GM12891 (cell line): ENCODE measurements at regions not wholly inside any gene's neighbourhood (a gene's known extent, or its start where the extent isn't known, plus 50 kb on each side); places are given as distances from the start of the nearest gene placed in this dataset.

Experiments
- POLR2A ChIP-seq: IDR thresholded peaks from 2 replicates; pipeline ENCODE4 v1.6.1; 2011; ENCODE audit warnings: low read depth, low read length, control low read depth
- POLR2AphosphoS5 ChIP-seq: IDR thresholded peaks from 2 replicates; pipeline ENCODE4 v1.6.1; 2011; ENCODE audit warnings: low read depth, low read length, control low read depth
- SPI1 ChIP-seq: IDR thresholded peaks from 2 replicates; pipeline ENCODE4 v1.6.1; 2011; ENCODE audit warnings: low read depth, low read length, control low read depth

DNA sequence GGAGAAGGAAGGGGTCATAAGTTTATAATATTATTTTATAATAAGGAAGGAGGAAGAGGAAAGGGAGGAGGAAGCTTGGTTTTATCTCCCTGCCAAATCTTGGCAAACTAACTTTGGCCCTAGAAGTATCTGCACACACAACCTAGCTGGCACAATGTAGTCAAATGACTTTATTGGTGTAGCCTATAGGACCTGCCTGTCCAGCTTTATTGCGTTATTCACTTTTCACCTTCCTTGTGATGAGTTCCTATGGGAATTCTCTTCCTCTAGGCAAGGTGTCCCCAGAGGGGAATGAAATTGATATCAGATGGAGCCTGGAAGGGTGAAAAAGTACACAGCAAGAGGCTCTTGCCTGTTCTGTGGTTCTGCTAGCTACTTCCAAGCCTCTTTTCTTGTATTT, 111.2 kb upstream of the SLC25A36 start:
- TF ChIP-seq POLR2A (no peak), POLR2AphosphoS5 (no peak), SPI1 (no peak)
